OCI-LY1 (cell line): ENCODE measurements at regions not wholly inside any gene's neighbourhood (a gene's known extent, or its start where the extent isn't known, plus 50 kb on each side); places are given as distances from the start of the nearest gene placed in this dataset.

Source experiments
- H2AFZ ChIP-seq: fragments of 200-600 bp; sonication (generic), shearing (Covaris generic); 2 replicates; pipeline ENCODE4 v1.6.0; 2014; ENCODE audit warnings: antibody characterized with exemption, mild to moderate bottlenecking, low read length
- H3F3A ChIP-seq: fragments of 200-600 bp; sonication (generic), shearing (Covaris generic); 2 replicates; pipeline ENCODE4 v1.6.0; 2014; ENCODE audit warnings: mild to moderate bottlenecking, antibody characterized with exemption, low read length, moderate library complexity; ENCODE audit not compliant: insufficient read depth
- H3K27ac ChIP-seq: fragments of 200-600 bp; sonication (generic); 2 replicates; pipeline ENCODE4 v1.5.1; 2014; ENCODE audit warnings: low read length, mixed run types, mild to moderate bottlenecking, low read depth; ENCODE audit not compliant: poor library complexity, severe bottlenecking
- H3K27me3 ChIP-seq: fragments of 200-600 bp; sonication (generic); 2 replicates; pipeline ENCODE4 v1.6.0; 2014; ENCODE audit warnings: antibody characterized with exemption, mild to moderate bottlenecking, low read length, moderate library complexity; ENCODE audit not compliant: insufficient read depth
- H3K36me3 ChIP-seq: fragments of 200-600 bp; sonication (generic); 2 replicates; pipeline ENCODE4 v1.6.1; 2014; ENCODE audit warnings: mild to moderate bottlenecking, antibody characterized with exemption, low read length, moderate library complexity, mixed read lengths; ENCODE audit not compliant: insufficient read depth
- H3K4me1 ChIP-seq: fragments of 200-600 bp; sonication (generic); 2 replicates; pipeline ENCODE4 v1.5.1; 2014; ENCODE audit warnings: mild to moderate bottlenecking, low read length, moderate library complexity; ENCODE audit not compliant: insufficient read depth, severe bottlenecking
- H3K4me2 ChIP-seq: fragments of 200-600 bp; sonication (generic), shearing (Covaris generic); 2 replicates; pipeline ENCODE4 v1.6.1; 2014; ENCODE audit warnings: low read length
- H3K4me3 ChIP-seq: fragments of 200-600 bp; sonication (generic); 2 replicates; pipeline ENCODE4 v1.5.1; 2014; ENCODE audit warnings: low read length, low read depth, mild to moderate bottlenecking, mixed read lengths; ENCODE audit not compliant: poor library complexity, severe bottlenecking
- H3K79me2 ChIP-seq: fragments of 200-600 bp; shearing (Covaris generic); 2 replicates; pipeline ENCODE4 v1.6.1; 2016; ENCODE audit warnings: mixed run types, low read length, mixed read lengths; ENCODE audit not compliant: insufficient read depth
- H3K9ac ChIP-seq: fragments of 200-600 bp; sonication (generic), shearing (Covaris generic); 2 replicates; pipeline ENCODE4 v1.6.1; 2014; ENCODE audit warnings: mild to moderate bottlenecking, low read length, mixed read lengths
- H3K9me2 ChIP-seq: fragments of 200-600 bp; sonication (generic), shearing (Covaris generic); 2 replicates; pipeline ENCODE4 v1.6.1; 2014; ENCODE audit warnings: low read depth, mild to moderate bottlenecking, low read length, mixed read lengths
- H3K9me3 ChIP-seq: fragments of 200-600 bp; shearing (Covaris generic); 2 replicates; pipeline ENCODE4 v1.6.1; 2014; ENCODE audit warnings: low read length, mixed read lengths
- H4K20me1 ChIP-seq: fragments of 200-600 bp; sonication (generic), shearing (Covaris generic); 2 replicates; pipeline ENCODE4 v1.6.0; 2016; ENCODE audit warnings: mild to moderate bottlenecking, low read length; ENCODE audit not compliant: insufficient read depth
- EZH2 ChIP-seq: fragments of 200-600 bp; sonication (generic), shearing (Covaris generic); IDR thresholded peaks from 2 replicates; pipeline ENCODE4 v1.8.0; 2017; ENCODE audit warnings: borderline replicate concordance, mixed run types, mild to moderate bottlenecking, antibody characterized with exemption, low read length, moderate library complexity, mixed read lengths
- TF ChIP-seq, protein P1 (sequence below): fragments of 200-600 bp; sonication (generic), shearing (Covaris generic); IDR thresholded peaks from 2 replicates; pipeline ENCODE4 v1.5.1; 2017; ENCODE audit warnings: mild to moderate bottlenecking, antibody characterized with exemption, low read length, moderate library complexity, mixed read lengths

DNA sequence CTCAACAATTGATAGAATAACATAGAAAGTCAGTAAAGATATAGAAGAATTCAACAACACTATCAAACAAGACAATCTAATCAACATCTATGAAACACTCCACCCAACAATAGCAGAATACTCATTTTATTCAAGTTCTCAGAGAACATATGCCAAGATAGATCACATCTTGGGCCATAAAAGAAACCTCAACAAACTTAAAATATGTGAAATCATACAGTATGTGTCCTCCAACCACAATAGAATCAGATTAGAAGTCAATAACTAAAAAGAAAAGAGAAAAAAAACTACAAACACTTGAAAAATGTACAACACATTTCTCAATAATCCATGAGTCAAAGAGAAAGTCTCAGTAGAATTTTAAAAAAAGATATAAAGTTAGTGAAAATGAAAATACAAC lies 78.6 kb upstream of the LDB2 start:
- no peak overlapping the region for H3K4me3 ChIP-seq
- H2AFZ ChIP-seq: no peak overlapping the region
- H3K4me2 ChIP-seq: no peak overlapping the region
- H3K27ac ChIP-seq: no peak overlapping the region
- H3K9me2 ChIP-seq: no peaks in the 10 kb centered on the region
- no peaks in the 10 kb centered on the region for H3F3A ChIP-seq
- H3K36me3 ChIP-seq: no peaks in the 10 kb centered on the region
- no peak for TF ChIP-seq EZH2
- TF ChIP-seq, protein P1, sequence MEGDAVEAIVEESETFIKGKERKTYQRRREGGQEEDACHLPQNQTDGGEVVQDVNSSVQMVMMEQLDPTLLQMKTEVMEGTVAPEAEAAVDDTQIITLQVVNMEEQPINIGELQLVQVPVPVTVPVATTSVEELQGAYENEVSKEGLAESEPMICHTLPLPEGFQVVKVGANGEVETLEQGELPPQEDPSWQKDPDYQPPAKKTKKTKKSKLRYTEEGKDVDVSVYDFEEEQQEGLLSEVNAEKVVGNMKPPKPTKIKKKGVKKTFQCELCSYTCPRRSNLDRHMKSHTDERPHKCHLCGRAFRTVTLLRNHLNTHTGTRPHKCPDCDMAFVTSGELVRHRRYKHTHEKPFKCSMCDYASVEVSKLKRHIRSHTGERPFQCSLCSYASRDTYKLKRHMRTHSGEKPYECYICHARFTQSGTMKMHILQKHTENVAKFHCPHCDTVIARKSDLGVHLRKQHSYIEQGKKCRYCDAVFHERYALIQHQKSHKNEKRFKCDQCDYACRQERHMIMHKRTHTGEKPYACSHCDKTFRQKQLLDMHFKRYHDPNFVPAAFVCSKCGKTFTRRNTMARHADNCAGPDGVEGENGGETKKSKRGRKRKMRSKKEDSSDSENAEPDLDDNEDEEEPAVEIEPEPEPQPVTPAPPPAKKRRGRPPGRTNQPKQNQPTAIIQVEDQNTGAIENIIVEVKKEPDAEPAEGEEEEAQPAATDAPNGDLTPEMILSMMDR: no peak
- no peaks in the 10 kb centered on the region for H3K79me2 ChIP-seq
- no peaks in the 10 kb centered on the region for H3K27me3 ChIP-seq
- H4K20me1 ChIP-seq: no peaks in the 10 kb centered on the region
- H3K9ac ChIP-seq: no peak overlapping the region
- no peaks in the 10 kb centered on the region for H3K9me3 ChIP-seq
- H3K4me1 ChIP-seq: no peaks in the 10 kb centered on the region

- TF ChIP-seq EZH2: no peak
- TF ChIP-seq, protein P1: no peak
- Histone ChIP-seq H3F3A (no peaks in the 10 kb centered on the region), H3K4me2 (no peak overlapping the region)
Observed at GRCh38 chr4:16969696-16970135, 71.3 kb upstream of the LDB2 start.

GRCh38 chr4:16967722-16968121 lies 69.3 kb upstream of the LDB2 start:
- no peaks in the 10 kb centered on the region for H3K36me3 ChIP-seq
- no peak overlapping the region for H3K4me3 ChIP-seq
- no peaks in the 10 kb centered on the region for H3K4me1 ChIP-seq
- no peaks in the 10 kb centered on the region for H3K79me2 ChIP-seq
- H3K27me3 ChIP-seq: no peaks in the 10 kb centered on the region
- TF ChIP-seq, protein P1: no peak
- TF ChIP-seq EZH2: no peak
- H3K9me3 ChIP-seq: no peaks in the 10 kb centered on the region
- no peak overlapping the region for H3K4me2 ChIP-seq
- H3K9me2 ChIP-seq: no peaks in the 10 kb centered on the region
- H3K27ac ChIP-seq: no peak overlapping the region
- H4K20me1 ChIP-seq: no peaks in the 10 kb centered on the region
- no peak overlapping the region for H3K9ac ChIP-seq
- no peaks in the 10 kb centered on the region for H3F3A ChIP-seq
- H2AFZ ChIP-seq: no peak overlapping the region

More at GRCh38 chr4:16969696-16970135, 71.3 kb upstream of the LDB2 start:
- H3K36me3 ChIP-seq: no peaks in the 10 kb centered on the region
- H3K4me1 ChIP-seq: no peaks in the 10 kb centered on the region
- H2AFZ ChIP-seq: no peak overlapping the region
- H3K4me3 ChIP-seq: no peak overlapping the region
- no peaks in the 10 kb centered on the region for H3K9me3 ChIP-seq
- H3K27me3 ChIP-seq: no peaks in the 10 kb centered on the region
- no peaks in the 10 kb centered on the region for H3K79me2 ChIP-seq
- no peaks in the 10 kb centered on the region for H3K9me2 ChIP-seq
- no peak overlapping the region for H3K9ac ChIP-seq
- no peaks in the 10 kb centered on the region for H4K20me1 ChIP-seq
- no peak overlapping the region for H3K27ac ChIP-seq
